K562 (cell line): ENCODE measurements at regions not wholly inside any gene's neighbourhood (a gene's known extent, or its start where the extent isn't known, plus 50 kb on each side); places are given as distances from the start of the nearest gene placed in this dataset.

Source experiments
- ATAC-seq: fragments of 200-7000 bp; cut with Tn5 transposase; 3 replicates; pipeline ENCODE4 v1.9.1; 2020; ENCODE audit warnings: moderate library complexity
- BruUV-seq: library from RNA; stranded (reverse); fragments of 400-500 nt; replicated peaks from 2 replicates; lab custom pipeline; 2021; lab: Mats Ljungman, UMichigan
- CTCF ChIA-PET: fragments of 300-600 bp; formaldehyde crosslinking; extraction: SDS; loops from one replicate; lab custom pipeline; 2021; ENCODE audit warnings: low intra/inter-chr PET ratio; lab: Yijun Ruan, JAX
- POLR2A ChIA-PET: fragments of 300-600, 350-650 bp; sonication (Branson Sonifier 250); formaldehyde crosslinking; extraction: SDS; loops from one replicate; lab custom pipeline; 2021; ENCODE audit warnings: antibody characterized with exemption, inconsistent platforms; lab: Yijun Ruan, JAX
- DNase-seq, 4 experiments: peaks; one replicate each; pipeline versions ENCODE4 v3.0.0 to v3.0.0-alpha.2; 2011 to 2018; ENCODE audit warnings: low spot score in 3 of 4, mixed read lengths in 3 of 4; ENCODE audit errors: extremely low read depth in 1 of 4
- FAIRE-seq: peaks from 2 replicates; lab custom pipeline; 2011; peaks lifted over from hg19 to GRCh38; lab: Jason Lieb, UNC
- H2AFZ ChIP-seq: 2 replicates; pipeline ENCODE4 v1.6.0; 2011; ENCODE audit warnings: low read depth, low read length, control low read depth, inconsistent platforms
- H3K27ac ChIP-seq: fragments of 200-600 bp; 3 replicates; pipeline ENCODE4 v1.8.0; 2011; ENCODE audit warnings: low read depth, mild to moderate bottlenecking, control low read depth, inconsistent platforms, low read length, moderate library complexity, mixed read lengths; ENCODE audit errors: extremely low read depth
- H3K27me3 ChIP-seq, 2 experiments: fragments of 300-600 bp in 1 of 2; 2 replicates in 1 of 2; 3 replicates in 1 of 2; pipeline versions ENCODE4 v1.6.0 to v1.8.0; 2011; ENCODE audit warnings: inconsistent platforms in 2 of 2, low read length in 2 of 2, mild to moderate bottlenecking in 1 of 2, mixed read lengths in 1 of 2, moderate library complexity in 1 of 2; ENCODE audit not compliant: control insufficient read depth in 2 of 2, insufficient read depth in 2 of 2
- H3K36me3 ChIP-seq: fragments of 300-600 bp; 3 replicates; pipeline ENCODE4 v1.8.0; 2011; ENCODE audit warnings: mild to moderate bottlenecking, low read length, inconsistent platforms; ENCODE audit not compliant: control insufficient read depth, insufficient read depth
- H3K4me1 ChIP-seq, 2 experiments: fragments of 200-600 bp in 1 of 2; replicated peaks in 1 of 2; 2 replicates in 1 of 2; 3 replicates in 1 of 2; pipeline versions ENCODE4 v1.5.1 to v1.8.0; 2011; ENCODE audit warnings: inconsistent platforms in 2 of 2, low read length in 2 of 2, mild to moderate bottlenecking in 1 of 2, mixed read lengths in 1 of 2, moderate library complexity in 1 of 2; ENCODE audit not compliant: control insufficient read depth in 2 of 2, insufficient read depth in 2 of 2
- H3K4me2 ChIP-seq: 2 replicates; pipeline ENCODE4 v1.6.1; 2011; ENCODE audit warnings: low read length, control low read depth, inconsistent platforms, mixed read lengths; ENCODE audit not compliant: insufficient read depth
- H3K4me3 ChIP-seq: fragments of 200-600 bp; sonication (generic), shearing (Covaris generic); 2 replicates; pipeline ENCODE4 v1.5.1; 2016; ENCODE audit warnings: control low read depth, inconsistent platforms
- H3K79me2 ChIP-seq: fragments of 200-600 bp; 3 replicates; pipeline ENCODE4 v1.8.0; 2011; ENCODE audit warnings: low read length, inconsistent platforms; ENCODE audit not compliant: control insufficient read depth, insufficient read depth
- H3K9ac ChIP-seq, 2 experiments: 2 replicates each; pipeline versions ENCODE4 v1.6.0 to v1.6.1; 2011; ENCODE audit warnings: low read depth in 2 of 2, low read length in 2 of 2, control low read depth in 1 of 2, inconsistent platforms in 1 of 2, mild to moderate bottlenecking in 1 of 2, mixed read lengths in 1 of 2; ENCODE audit not compliant: insufficient read depth in 1 of 2
- H3K9me1 ChIP-seq: one replicate; pipeline ENCODE4 v1.6.0; 2011; ENCODE audit warnings: inconsistent platforms, mild to moderate bottlenecking, low read length, moderate library complexity; ENCODE audit not compliant: control insufficient read depth, insufficient read depth
- H3K9me3 ChIP-seq: replicated peaks from 2 replicates; pipeline ENCODE4 v1.5.1; 2011; ENCODE audit warnings: low read depth, low read length, inconsistent platforms; ENCODE audit not compliant: control insufficient read depth, insufficient read depth
- H4K20me1 ChIP-seq: replicated peaks from 2 replicates; pipeline ENCODE4 v1.6.1; 2011; ENCODE audit warnings: low read length, inconsistent platforms, mixed read lengths; ENCODE audit not compliant: control insufficient read depth, insufficient read depth
- C11orf30 ChIP-seq: fragments of 450-650 bp; IDR thresholded peaks from 2 replicates; pipeline ENCODE4 v1.6.1; 2016; ENCODE audit warnings: low read depth, mild to moderate bottlenecking
- HBP1 ChIP-seq: fragments of 450-650 bp; formaldehyde crosslinking; IDR thresholded peaks from 2 replicates; pipeline ENCODE4 v1.4.0; 2022; ENCODE audit warnings: missing genetic modification characterization
- NFIC ChIP-seq: fragments of 450-650 bp; IDR thresholded peaks from 2 replicates; pipeline ENCODE4 v1.6.1; 2017; ENCODE audit warnings: mild to moderate bottlenecking, inconsistent platforms
- UBTF ChIP-seq, 2 experiments: IDR thresholded peaks; 2 replicates each; pipeline ENCODE4 v1.6.1; 2012; ENCODE audit warnings: improper control_type of control experiment in 2 of 2, low read depth in 2 of 2, low read length in 2 of 2, borderline replicate concordance in 1 of 2
- ZNF41 ChIP-seq: fragments of 250-450 bp; sonication (Bioruptor Pico); conservative IDR thresholded peaks from 2 replicates; pipeline ENCODE4 v1.4.0; 2020; ENCODE audit warnings: mild to moderate bottlenecking
- in situ Hi-C: fragments of 300-500 bp; cut with MboI; formaldehyde crosslinking; loops from 4 replicates; pipeline ENCODE4 v1.15.0; 2018; ENCODE audit warnings: inconsistent platforms, mixed read lengths
- intact Hi-C: fragments of 100-400 bp; cut with micrococcal nuclease; formaldehyde crosslinking; loops from 2 replicates; pipeline ENCODE4 v1.14.2; 2022

- intact Hi-C loops (no loop called here), in situ Hi-C loops (no loop called here)
- Histone ChIP-seq H3K27me3 (no peaks in the 10 kb centered on the region), H4K20me1 (no peaks in the 10 kb centered on the region), H3K4me2 (no peak overlapping the region), H3K9ac (no peak overlapping the region), H3K79me2 (no peaks in the 10 kb centered on the region), H3K4me3 (no peak overlapping the region), H3K27ac (no peak overlapping the region), H2AFZ (no peak overlapping the region), H3K9me1 (no peaks in the 10 kb centered on the region), H3K9me3 (no peaks in the 10 kb centered on the region), H3K36me3 (no peaks in the 10 kb centered on the region), H3K4me1 (peaks cover 0 to 5% of the 10 kb centered on the region in 2 experiments; a peak in 1 of 5 replicates)
- BruUV-seq, result no TSS peak
- peak in 1 of 4 experiments; percentile 2 for DNase-seq
- POLR2A ChIA-PET, result interaction anchor here (1.5 to 3.2 kb wide), 2 partner anchors 10 kb away, joined by 4 to 8 read pairs; no protein-coding TSS in a partner anchor
- ATAC-seq, result no peak
- no peak for FAIRE-seq
- TF ChIP-seq ZNF41 (CRISPR knock-in tag) (no peak), NFIC (peak; percentile 44), C11orf30 (0 out of 2 replicates have a peak, but pooled peaks have one; percentile 9), HBP1 (0 out of 2 replicates have a peak, but pooled peaks have one; percentile 34), UBTF (IDR thresholded peaks at IDR 0.05; ENCODE audit: borderline replicate concordance in 1 of 2, low read depth in 2 of 2, low read length in 2 of 2) (no peak)
- CTCF ChIA-PET, result no interaction called here
These were observed 75.5 kb upstream of the CTAGE1 start for GRCh38 chr18:22493255-22493654.
